Left forelimb (tissue), 1 donor: ENCODE measurements at regions not wholly inside any gene's neighbourhood (a gene's known extent, or its start where the extent isn't known, plus 50 kb on each side); places are given as distances from the start of the nearest gene placed in this dataset.

Experiments used
- DNase-seq: peaks from one replicate; pipeline ENCODE4 v3.0.0-alpha.2; 2018; ENCODE audit warnings: low spot score

DNA sequence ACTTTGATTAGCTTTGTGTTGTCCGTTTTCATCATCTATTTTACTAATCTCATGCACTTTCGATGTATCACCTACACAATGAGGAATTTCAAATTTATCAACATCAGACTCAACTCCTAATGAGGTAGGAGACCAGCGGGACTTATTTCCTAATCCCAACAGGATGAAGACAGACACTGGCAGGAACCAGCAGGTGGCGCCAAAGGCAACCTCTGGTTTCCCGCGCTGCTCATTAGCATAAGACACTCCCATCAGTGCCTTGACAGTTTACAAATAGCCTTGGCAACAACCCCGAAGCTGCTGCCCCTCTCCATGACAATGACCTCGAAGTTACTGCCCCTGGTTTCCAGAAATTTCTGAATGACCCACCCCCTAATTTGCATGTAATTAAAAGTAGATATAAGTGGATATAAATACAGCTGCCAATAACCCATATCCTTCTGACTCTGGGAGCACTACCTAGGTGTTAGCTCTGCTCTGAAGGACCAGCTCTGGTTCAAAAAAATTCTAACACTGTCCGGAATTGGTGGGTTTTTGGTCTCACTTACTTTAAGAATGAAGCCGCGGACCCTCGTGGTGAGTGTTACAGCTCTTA is 974.8 kb downstream of the ADGRL2 start:
- no peak for DNase-seq

DNA sequence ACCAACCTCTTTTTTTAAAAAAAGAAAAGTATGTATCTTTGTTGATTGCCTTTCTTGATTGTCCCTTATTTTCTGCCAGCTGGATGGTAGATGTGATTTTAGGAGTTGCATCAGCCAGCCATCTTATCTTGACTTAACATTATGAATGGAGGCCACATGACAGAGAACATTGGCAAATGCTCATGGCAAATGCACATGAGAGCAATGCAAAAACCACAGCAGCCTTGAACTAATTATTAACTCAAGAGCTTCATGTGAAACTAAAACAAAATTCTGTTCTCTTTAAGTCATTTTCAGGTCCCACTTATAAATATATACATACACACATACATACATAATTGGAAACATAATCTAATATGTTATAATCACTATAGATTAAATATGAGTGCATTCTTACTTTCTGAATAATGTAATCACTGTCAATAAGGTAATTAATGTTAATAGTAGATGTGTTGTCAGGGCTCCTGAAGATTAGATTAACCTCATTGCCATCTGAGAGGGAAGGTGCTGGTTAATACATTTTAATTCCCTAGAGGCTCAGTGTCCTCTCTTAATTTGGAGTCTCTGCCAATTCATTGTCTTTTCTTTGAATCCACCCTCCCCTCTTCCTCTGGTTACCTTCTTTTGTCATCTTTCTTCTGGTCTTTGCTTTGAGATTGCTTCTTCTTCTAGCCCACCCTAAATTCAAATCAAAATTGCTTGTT is 962.2 kb downstream of the ADGRL2 start:
- DNase-seq = no peak

DNA sequence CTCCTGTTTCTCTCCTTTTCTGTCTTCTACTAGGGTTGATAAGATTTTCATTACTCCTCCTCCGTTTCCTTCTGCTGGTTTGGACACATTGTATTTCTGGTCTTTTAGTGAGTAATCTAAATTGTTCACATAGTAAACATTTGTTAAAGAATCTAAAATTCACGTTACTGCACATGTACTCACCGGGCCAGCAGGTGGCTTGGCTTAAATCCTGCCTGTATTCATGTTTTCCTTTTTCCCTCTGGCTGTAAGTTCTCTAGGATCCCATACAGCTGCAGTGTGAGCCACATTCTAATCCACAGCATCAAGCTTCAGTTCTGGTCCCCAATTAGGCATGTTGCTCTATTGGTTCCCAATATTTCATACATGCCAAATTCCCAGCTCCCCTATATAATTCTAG is 958.3 kb downstream of the ADGRL2 start:
- DNase-seq = no peak

DNA sequence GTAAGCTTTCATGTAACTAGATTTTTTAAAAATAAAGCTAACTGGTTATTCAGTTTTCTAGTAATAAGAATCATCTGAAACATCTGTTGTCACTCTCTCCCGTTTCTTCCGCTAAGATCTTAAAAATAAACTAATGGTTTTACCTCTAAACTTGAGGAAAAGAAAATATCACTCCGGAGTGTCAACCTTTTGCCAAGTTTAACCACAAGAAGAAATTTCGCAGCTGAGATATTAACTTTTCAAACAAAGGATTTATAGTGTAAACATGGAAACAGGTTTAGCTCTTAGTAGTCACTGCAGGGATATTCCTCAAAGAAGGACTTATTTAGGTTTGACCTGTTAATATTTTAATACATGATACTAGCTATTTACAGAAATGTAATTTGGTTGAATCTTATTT is 954.9 kb downstream of the ADGRL2 start:
- DNase-seq = no peak

DNA sequence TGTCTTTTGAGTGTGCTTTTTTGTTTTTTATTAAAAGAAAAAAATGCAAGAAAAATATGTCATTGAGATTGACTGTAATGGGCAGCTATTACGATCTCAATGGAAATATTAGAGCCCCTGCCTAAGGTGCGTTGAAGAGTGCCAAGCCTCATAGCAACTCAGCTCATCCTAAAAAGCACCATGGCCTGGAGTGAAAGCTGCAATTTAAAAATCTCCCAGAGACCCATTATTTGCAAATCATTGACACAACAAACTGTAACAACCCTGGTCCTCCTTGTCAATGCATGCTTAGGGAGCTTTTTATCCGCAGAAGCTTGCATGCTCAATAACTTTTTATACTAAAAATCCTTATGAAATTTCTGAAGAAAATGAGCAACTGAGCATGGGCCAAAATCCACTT is 954.5 kb downstream of the ADGRL2 start:
- DNase-seq = no peak

DNA sequence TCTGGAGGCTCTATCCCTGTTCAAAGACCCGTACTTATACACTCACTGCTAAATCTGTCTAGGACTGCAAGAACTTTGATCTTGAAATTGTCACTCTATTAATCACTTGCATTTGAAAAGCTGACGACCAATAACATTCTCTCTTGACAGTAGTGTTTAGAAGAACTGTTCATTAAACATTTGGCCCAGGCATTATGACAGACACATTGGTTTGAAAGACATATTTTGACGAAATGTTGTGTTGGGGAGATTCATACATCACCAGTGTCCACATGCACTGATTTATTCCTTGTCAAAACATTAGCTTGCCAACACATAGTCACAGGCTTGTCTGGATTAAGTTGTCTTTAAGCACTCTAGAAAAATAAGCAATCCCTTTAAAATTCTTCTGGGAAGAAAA is 951.3 kb downstream of the ADGRL2 start:
- DNase-seq = no peak

DNA sequence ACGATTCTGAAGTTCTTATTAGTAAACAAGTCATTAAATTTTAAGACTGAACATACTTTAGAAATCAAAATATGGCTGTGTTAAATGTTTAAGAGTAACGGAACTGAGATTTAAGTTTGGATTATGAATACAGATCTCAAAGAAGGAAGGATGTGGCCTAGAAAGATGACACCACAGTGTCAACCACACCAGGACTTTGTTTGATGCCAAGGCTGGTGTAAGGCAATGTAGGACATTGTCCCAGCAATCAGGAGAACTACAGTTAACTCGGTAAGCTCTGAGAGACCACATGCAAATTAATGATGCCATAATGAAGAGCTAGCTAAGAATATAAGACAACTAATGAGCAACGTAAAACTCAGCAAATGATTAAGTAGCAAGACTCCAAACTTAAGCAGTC is 932.9 kb downstream of the ADGRL2 start:
- no peak for DNase-seq

DNA sequence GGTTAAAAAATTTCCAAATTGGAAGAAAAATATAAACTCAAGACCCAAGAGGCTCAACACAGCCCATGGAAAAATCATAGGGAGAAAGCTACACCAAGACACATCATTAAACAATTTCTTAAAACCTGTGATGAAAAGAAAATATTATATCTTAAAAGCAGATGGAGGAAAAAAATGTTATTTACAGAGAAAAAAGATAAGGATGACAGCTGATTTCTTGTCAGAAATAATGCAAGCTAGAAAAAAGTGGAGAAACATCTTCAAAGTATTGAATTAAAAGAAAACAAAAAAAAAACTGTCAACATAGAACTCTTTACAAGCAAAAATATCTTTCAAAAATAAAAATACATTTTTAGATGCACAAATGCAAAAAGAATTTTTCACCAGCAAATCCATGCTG is 930.5 kb downstream of the ADGRL2 start:
- no peak for DNase-seq

DNA sequence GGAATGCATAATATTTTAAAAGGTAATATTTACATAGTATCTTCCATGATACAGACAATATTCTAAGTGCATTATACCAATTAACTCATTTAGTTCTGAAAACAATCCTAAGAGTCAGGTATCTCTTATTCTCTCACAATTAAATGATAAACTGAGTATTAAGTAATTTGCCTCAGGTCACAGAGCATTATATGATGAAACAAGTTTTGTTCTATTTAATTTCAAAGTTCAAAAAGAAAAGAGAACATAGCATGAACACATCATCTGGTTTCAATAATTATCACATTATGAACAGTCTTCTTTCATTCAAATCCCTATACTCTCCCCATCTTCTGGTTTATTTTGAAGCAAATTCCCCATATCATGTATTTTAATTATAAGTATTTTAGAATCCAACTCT is 927.5 kb downstream of the ADGRL2 start:
- no peak for DNase-seq

DNA sequence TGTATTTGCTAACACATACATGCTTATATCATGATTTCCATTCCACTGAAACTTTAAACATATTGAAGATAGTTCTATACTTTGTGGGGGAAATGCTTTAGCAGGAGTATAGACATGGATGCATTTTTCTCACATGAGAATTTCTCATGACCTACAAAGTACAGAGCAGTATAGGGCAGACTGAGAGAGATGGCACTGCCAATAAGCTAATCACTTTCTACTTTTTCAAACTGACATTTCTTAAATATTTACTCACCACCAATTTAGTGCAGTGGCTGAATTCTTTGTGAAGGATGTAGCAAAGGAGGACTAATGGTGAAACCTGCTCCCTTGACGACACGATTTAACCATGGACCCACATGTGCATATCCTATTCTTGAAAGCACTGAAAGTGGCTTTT is 923.5 kb downstream of the ADGRL2 start:
- no peak for DNase-seq

DNA sequence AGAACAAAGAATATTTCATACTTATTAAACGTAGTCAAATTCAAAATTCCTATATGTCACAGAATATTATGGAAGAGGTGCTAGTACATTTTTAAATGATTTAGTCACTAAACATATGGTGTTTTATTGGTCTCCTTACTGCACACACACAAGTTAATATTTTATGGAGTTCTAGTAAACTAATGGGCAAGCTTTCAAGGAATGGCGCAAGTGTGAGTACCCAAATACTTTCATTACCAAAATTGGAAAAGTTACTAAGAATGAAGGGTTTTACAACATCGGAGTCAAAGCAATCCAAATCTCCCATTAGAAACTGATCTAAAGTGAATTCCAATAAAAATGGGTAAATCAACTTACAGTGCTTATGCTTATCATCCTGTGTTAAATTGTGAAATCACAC is 921.9 kb downstream of the ADGRL2 start:
- DNase-seq = no peak

DNA sequence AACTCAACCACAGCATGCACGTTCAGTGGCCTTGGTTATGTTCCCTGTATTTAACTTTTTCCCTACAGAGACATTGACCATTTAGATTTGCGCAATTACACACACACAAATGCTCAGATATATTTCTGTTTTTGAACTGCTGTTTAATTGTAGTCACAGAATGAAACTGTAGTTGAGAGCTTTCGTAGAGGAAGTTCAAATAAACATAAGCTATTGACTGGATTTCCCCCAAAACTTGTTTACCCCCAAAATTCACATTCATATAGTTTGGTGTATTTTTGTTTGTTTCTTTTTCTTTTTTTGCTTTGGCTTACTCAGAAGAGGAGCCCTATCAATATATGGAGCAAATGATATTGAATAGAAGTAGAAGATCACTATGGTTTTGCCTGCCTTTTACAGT is 921.0 kb downstream of the ADGRL2 start:
- DNase-seq = no peak

DNA sequence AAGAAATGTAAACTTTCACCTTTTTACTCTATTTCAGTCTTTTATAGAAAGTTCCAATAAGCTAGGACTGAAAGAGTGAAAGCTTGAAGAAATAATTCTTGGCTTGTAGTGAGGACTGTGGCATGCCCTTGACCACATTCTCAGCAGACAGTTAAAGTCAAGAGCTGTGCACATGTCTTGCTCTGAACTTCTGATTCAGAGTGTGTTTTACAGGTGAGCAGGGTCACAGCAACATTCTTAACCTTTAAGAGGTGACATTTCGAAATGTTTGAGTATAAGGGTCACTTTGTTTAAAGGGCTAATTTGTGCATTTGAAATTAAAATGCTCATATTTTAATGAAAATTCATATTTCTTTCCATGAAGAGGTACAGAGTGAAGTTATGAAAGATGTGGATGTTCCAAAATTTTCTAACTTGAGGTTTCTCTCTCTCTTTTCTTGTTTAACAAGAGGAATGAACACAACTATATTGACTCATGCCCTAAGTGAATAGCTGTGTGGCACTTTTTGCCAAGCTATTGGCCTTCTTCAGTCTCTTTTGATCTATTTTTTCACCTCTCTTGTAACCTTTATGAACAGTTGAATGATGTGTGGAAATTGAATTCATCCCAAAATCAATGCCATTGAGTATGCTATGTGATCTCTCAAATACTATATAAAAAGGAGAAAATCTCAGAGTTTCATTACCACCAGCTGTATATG is 918.1 kb downstream of the ADGRL2 start:
- no peak for DNase-seq

DNA sequence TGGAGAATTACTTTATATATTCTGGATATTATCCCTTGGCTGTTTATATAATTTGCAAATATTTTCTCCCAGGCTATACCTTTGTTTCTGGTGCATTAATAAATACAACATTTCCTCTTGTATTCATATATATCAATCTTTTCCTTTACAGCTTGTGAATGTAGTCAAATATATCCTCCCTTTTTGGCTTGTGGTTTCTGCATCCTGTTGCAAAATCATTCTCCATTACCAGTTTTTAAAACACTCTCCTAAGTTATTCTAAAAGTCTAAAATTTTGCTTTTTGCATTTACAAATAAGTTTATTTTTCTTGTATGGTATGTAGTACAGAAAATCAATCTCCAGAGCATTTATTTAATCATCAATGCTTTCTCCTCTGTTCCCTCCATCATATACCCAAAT is 909.4 kb downstream of the ADGRL2 start:
- no peak for DNase-seq

DNA sequence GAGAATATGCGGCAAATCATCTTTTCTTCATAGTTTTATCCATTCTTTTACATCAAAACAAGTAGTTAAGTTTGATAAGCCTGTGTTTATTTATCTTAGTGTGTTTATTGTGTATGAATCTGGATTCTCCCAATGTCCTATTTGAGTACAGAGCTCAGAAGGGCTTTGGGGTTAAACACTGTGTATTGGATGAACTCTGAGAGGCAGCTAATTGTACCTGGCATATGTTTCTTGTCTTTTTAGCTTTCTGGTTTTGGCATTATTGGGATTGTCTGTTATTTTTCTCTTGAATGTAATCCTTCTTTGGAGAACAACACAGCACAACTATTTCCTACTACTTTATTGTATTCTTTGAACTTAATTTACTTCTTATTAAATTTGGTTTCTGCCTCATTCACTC is 906.9 kb downstream of the ADGRL2 start:
- no peak for DNase-seq

DNA sequence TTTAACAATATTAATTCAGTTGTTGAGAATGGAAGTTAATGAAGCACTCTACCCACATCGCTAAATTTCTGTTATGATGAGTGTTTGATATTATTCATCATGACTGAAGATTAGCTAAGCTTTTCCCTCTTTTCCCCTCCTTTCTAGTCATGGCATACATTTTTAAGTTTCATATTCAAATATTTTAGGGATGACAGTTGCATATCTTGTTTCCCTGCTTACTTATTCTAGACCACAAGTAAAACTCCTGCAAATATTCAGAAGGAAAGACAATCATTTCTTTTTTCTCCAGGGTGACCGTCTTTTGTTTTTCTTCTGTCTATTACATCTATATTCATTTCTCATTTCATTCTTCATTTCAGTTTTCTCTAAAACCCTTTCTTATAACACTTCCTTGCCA is 906.0 kb downstream of the ADGRL2 start:
- DNase-seq = no peak

DNA sequence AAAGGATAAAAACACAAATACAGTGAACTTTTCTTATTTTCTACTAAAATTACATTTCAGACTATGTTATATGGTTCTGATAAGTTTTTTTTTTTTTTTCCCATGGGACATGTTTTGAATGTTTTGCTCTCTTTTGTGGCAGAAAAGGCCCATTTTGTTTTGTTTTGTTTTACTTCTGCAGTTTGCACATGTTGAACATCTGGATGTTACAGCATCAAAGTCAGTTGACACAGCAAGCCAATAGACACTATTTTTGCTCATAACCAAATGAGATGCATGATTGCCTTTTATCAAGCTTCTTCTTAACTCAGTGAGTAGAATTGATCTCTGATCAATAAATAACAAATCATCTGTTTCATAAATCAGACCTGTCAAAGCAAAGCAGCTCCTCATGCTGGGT is 904.2 kb downstream of the ADGRL2 start:
- DNase-seq = no peak

DNA sequence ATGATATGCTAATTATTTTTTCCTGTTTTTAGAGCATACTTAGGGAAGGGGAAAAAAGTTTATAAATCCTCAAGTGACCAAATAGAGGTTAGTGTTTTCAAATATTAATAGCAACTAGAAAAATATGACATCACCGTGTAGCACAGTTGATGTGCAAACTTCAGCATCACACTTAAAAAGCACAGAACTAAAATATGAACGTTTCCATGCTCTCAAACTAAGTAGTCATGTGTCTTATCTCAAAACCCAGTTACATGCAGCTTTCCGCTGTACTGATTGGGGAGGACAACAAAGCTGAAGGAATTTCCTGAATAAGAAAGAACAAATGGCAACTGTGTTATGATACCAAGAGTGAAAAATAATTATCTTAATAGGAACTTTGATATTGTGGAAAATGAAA is 903.7 kb downstream of the ADGRL2 start:
- no peak for DNase-seq

DNA sequence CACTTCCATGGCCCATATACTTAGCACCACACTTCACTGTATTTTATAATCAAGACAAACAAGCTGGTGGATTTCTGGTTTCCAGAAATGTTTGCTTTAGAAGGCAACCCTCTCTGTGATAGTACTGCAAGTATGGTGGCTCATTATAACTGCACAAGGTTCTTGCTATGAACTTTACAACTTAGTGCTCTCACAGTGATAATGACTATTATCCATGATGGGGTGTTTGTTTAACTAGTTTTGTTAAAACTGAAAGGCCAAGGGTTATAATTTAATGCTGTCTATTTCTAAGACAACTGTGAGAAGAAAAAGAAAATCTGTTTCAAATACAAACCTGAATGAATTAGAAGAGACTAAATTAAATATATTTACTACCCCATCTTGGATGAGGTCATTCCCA is 903.2 kb downstream of the ADGRL2 start:
- DNase-seq = no peak

DNA sequence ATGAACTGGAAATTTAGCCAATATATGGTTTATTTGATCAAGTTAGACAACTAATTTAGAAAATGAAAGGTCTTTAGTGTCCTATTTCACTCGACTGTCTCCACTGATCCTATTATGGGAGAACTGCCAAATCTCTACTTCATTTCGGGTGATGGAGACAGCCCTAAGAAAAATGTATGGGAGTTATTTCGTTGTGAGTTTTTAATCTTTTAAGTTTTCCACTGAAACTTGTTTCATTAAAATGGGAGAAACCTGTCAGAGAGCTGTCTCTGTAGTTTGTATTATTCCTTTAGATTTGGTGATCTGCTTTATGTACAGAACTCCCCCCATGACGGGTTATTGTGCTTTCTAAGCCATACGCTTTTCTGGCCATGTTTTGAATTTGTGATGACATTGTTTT is 899.7 kb downstream of the ADGRL2 start:
- DNase-seq = no peak

DNA sequence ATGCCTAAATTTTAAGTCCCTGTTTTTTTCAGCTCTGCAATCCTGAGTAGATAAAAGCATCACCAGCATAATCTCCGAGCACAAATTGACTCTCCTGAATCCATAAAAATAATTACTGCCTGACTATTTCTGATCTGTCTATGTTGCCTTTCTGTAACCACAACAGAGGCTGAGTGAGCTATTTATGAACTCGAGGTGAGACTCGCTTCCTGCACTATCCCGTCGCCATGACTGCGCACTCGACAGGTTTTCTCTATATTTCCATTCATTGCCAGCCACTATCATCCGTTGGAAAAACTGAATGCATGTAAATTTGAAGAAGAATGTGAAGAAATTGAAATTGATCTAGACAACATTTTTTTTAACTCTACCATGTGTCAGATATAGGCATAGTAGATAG is 897.2 kb downstream of the ADGRL2 start:
- DNase-seq = no peak

DNA sequence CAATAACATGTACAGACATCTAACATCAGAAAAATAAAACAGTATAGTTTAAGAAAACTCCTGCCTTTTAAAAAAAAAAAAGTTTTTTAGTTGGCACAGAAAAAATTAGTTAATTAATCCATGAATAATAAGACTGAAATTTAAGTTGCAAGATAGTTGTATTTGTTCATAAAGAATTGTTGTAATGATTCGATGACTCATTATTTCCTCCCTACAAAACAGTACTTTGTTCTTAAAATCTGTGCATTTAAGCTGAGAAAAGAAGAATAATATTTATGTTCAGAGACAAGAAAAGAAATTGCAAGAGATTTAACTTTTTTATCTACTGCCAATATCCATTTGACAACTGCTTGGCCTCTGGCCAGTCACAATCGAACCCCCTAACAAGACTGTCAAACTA is 894.7 kb downstream of the ADGRL2 start:
- DNase-seq = no peak

DNA sequence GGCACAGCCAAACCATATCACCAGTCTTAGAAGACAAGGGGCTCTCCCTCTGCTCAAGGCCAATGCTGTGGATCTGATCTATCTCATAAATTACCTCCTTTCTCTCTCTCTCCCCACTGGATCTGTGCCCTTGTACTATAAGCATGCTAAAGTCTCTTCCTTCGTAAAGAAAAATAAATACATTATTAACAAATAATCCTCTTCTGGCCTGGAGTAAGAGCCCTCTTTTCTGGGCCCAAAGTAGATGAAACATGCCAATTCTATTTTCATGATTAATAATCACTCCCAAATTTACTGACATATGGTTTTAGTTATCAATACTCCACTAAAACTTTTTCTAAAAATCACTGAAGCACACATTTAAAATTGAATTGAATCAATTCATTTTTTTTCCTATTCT is 889.7 kb downstream of the ADGRL2 start:
- DNase-seq = no peak

DNA sequence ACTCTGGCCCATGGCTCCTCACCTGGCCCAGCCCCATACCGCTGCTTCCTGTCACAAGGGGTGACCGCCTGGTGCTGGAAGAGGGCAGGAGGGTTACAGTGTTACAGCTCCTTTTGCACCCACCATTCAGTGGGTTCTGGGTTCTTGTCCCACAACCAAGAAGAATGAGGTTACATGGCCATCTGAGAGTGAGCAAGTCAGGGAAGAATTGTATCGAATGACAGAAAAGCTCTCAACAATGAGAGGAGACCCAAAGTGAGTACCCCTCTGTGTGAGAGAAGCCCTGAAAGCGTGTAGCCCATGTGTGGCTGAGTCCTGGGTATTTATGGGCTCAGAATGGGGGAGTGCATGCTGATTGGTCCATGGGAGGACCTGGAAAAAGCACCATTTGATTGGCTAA is 888.5 kb downstream of the ADGRL2 start:
- no peak for DNase-seq
